HG02943 (cell line): ENCODE measurements at regions not wholly inside any gene's neighbourhood (a gene's known extent, or its start where the extent isn't known, plus 50 kb on each side); places are given as distances from the start of the nearest gene placed in this dataset.

Experiments used
- ATAC-seq: cut with Tn5 transposase; IDR thresholded peaks from one replicate; pipeline ENCODE4 v1.9.1; 2021; ENCODE audit warnings: mild to moderate bottlenecking, low read depth, moderate library complexity; ENCODE audit not compliant: unreplicated experiment

DNA sequence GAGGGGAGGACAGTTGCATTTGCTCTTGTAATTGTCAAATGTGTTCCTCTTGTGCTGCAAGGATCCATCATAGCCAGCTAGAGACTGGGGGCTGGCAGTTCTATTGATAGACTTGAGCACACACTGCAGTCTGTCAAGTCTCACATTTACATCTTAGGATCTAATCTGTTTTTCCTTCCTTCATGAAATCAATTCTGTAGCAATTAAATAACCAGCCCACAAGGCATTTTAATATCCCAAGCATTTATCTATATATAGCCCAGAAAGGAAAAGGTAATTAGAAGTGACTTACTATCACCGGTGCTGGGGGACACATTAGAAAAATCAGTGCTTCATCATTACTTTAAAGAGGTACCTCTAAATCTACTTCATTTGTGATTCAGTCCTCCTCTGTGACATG is 143.0 kb upstream of the STXBP5 start:
- ATAC-seq = no peak

DNA sequence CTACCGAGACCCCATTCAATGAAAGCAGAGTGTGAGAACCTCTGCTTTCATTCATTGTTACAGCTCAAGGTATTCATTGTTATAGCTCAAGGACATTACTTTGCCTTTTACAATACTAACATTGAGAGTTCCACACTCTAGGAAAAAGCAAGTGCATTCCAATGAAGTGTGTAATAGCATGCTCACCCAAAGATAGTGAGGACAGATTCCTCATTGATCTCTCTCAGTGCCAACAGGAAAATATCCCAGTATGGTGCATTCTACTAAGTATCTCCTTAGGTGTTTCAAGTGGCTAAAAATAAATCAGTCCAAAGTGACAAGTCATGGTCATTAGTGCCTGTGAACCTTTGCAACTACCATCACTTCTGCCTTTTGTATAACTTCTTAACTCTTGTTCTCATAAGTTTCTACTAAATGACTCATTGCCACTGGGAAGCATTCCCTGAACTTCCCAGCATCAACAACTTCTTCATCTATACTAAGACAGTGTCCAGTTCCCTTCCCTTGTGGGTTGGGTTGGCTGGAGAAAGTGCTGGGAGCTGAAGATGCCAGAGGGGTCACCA is 140.7 kb upstream of the STXBP5 start:
- ATAC-seq = no peak

DNA sequence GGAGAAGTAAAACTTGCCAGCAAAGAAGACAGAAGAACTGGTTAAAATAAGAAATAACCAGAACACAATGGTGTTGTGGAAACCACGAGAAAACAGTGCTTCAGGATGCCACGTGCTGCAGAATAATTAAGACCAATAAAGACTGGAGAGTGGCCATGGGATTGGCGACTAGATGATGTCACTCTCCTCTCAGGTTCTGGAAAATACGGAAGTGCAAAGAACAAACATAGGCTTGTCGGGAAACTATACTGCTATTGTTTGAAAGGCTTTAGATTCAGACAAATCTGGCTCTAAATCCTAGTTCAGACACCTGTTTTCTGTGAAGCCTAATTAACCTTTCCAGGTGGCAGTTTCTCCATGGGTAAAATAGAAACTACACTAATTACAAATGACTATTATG is 138.4 kb upstream of the STXBP5 start:
- ATAC-seq = no peak

DNA sequence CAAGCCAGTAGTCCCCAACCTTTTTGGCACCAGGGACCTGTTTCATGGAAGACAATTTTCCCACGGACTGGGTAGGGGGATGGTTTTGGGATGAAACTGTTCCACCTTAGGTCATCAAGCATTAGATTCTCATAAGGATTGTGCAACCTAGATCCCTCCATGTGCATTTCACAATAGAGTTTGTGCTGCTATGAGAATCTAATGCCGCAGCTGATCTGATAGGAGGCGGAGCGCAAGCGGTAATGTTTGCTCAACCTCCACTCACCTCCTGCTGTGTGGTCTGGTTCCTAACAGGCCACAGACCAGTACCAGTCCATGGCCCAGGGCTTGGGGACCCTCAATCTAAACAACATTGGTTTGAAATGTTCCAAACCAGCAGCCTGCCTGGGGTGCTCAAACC is 137.0 kb upstream of the STXBP5 start:
- ATAC-seq = no peak

DNA sequence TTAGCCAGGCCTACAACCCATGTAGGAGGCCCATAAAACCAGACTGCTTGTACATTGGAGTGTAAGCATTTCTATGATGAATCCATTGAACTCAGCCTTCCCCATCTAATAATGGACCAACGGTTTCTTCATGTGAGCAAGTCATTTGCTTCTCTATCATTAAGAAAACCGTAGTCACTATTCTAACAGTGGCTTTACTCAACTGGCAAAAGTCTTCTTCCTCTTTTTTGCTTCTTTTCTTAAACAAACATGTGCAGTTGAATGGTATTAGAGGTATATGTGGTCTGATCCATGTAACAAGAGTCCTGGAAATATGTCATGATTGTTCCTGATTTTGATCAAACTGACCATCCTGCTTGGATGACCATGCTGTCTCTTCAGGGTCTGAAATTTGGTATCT is 132.4 kb upstream of the STXBP5 start:
- ATAC-seq = no peak

DNA sequence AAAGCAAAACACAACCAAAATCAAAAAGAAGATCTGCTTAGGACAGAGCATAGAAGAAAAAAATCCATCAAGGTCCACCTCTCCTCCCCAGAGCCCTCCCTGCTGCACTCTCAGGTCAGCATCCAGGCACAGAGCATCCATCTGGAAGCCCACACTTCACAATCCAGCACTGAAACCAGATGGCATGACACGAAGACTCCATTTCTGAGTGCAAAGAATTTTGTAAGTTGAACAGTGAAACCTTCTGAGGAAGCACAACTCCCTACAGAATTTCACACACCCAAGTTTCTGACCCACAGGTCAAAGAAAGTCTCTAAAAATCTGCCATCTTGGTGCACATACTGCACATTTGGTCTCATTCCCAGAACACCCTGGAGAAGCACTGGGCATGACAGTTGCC is 128.8 kb upstream of the STXBP5 start:
- ATAC-seq = no peak

DNA sequence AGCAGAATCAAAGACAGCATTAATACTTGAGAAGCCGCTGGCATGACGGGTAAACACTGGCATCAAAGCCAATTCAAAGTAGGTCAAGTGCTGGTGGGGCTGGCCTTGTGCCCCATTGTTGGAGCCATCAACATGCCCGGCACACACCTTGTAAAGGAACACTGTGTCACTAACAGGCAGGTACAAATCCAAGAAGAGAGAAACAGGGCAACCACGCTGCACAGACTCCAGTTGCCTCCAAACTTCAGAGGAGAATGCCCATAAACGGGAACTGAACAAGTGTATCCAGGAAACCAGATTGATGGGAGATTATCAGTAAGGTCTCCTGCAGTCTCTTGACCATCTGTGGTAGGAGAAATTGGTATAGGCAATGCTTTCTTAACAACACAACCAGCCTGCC is 127.0 kb upstream of the STXBP5 start:
- ATAC-seq = no peak

DNA sequence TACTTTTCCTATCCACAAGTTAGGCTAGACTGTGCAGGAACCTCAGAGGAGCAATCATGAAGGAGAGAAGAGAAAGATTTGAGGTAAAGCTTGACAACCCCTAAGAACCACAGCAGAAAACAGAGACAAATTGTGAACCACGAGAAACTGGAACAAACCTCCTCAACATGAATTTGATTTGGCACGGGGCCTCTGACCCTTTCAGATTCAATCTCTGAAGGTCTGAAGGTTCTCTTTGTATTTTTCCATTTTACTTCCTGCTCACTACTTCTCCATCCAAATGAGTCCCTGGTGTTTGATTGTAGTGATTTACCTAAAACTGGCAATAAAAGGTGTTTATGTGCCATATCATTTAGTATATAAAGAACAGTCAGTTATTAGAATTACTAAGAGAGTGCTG is 126.1 kb upstream of the STXBP5 start:
- no peak for ATAC-seq

DNA sequence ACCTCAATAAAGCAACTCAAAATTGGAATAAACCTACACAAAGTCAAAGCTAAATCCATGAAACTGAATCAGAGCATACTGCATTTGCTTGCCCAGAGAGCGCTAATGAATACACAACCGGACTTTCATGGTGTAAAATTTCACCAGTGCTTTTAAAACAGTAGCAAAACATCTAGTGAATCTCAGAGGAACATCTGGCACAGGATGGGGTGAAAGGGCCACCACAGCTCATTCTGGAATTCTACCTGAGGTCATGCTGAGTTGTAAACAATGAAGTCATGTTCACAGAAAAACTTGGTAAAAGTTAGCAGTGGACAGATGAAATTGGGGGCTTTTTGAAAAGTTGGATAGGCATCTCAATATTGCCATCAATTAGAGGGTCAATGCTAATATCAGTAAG is 125.6 kb upstream of the STXBP5 start:
- no peak for ATAC-seq

DNA sequence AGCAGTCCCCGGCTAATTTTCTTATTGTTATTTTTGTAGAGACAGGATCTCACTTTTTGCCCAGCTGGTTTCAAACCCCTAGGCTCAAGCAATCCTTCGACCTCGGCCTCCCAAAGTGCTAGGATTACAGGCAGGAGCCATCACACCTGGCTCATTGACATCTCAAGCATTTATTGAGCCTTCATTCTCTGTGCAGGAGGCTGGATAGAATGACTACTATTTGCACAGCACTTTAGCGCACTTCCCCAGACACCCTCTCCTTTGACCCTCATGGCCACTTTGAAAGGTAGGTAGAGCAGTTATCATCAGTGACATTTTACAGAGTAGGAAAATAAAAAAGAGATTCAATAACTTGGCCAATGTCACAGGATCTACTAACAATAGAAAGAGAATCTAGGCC is 124.0 kb upstream of the STXBP5 start:
- no peak for ATAC-seq

DNA sequence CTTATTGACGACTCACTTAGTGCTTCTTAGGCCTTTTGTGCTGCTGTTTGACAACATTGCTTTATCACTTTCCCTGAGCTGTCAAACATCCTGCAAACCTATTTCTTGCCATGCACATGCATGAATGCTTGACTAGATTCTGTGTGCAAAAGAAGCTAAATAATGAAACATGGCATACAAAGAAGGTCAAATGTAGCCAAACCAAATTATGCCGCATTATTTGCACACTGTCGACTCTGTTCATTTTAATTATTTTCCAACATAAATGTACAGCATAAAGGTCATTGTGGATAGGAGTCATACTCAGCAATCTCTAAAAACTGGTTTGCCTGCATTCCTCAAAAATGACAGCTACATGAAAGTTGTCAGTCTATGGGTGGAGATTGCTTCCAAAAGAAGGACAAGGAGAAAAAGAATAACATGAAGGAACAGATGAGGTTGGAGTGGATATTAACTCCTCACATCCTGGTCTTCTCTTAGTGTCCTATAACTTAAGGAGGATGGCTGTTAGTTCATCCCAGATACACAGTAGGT is 123.1 kb upstream of the STXBP5 start:
- ATAC-seq = no peak

DNA sequence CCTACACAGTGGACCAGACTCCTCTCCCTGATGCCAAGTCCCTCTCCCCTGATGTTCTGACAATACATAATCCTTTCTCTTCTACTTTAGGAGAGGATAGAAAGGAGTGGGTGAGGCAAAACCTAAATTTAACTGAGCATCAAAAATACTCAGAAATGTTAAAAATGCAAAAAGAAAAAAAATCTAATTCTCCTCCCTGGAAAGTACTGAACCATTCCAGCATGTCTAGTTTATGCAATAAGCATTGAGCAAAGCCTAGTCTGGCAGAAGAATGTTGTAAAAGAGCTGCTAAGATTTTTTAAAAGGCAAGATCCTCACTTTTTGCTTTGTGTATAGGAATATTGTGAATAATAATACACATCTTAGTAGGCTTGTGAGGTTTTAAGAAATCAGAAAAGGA is 116.6 kb upstream of the STXBP5 start:
- ATAC-seq = no peak

DNA sequence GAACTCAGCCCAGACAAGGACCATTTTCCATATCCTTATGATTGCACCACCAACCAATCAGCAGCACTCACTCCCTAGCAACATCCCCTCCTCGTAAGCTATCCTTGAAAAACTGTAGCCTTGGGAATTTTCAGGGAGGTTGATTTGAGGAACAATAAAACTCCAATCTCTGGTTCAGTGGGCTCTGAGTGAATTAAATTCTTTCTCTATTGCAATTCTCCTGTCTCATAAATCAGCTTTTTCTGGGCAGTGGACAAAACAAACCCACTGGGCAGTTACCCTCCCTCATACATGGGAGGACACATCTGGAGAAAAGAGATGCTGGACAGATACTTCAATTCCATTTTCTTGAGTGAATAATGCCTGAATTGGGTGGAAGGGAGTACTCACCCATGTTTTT is 115.4 kb upstream of the STXBP5 start:
- ATAC-seq = no peak

DNA sequence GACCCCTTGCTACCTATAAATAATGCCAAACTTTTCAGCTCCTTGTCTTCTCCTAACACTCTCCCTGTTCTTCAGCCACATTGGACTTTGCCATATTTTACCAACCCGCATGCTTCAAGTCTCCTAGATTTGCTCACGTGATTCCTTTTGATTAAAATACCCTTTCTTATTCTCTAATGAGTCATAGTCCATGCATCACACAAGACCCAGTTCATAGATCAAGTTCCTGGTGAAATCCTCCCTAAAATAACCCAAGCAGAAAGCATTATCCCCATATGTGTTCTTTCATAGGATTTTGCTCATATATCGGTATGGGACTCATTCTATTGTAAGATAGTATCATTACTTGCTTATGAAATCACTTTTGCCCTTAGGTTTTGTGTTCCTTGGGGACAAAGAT is 108.9 kb upstream of the STXBP5 start:
- ATAC-seq = no peak

DNA sequence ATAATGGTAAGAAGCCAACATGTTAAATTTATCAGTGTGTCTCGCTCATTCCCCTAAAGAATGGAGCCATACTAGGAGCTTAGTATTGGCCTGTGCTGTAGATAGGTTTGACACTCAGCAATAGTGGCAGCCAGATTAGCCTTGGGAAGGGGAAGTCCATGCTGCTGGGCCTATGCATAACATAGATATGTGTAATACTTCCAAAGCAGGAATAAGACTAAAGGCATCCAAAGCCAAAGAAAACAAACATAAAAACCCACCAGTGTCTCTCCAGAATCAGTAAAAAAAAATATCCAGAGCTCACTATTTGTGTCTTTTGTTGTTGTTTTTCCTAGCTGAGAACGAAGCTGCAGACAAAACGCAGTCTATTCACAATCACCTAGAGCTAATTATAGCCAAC is 104.2 kb upstream of the STXBP5 start:
- ATAC-seq = no peak

DNA sequence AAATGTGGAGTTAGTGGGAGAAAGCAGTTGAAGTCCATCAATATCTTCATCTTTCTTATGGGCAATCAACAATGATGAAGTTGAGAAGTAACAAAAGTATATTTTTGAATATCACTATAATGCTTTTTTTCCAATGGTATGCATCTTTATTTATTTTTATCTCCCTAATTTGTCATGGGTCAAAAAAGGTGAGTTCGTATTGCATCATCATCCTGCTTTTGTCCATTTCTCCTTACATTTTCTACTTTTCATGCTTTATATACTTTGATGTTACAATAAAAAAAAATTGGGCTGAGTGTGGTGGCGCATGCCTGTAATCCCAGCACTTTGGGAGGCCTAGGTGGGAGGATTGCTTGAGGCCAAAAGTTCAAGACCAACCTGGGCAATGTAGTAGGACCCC is 101.2 kb upstream of the STXBP5 start:
- ATAC-seq = no peak

DNA sequence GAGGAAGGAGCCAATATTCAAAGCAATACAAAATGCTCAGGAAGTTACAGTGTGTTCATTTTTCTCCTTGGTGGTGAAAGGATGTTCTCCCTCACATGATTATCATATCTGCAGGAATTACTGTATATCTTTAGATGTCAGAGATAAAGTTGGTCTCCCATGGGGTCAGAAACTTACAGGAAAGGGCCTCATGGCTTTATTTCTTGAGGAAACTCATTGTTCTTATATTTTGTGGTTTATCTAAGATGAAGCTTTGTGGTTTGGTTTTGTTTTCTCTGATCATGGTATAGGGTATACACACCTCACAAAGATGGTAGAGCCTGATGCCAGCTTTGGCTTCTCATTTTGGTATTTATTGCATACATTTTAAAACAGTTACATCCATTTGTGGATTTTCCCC is 100.5 kb upstream of the STXBP5 start:
- ATAC-seq = no peak

DNA sequence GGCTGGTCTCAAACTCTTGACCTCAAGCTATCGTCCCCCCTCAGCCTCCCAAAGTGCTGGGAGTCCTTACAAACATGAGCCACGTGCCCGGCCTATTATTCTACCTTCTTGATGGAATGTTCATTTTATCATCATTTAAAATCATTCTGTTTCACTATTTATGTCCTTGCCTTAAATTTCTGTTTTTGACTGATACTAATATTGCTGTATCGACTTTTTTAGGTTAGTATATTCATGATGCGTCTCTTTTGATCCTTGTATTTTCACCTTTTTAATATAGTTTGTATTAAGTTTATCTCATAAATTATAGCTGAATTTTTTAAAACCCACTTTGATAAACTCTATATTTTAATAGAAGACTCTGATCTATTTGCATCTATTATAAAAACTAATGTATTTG is 98.4 kb upstream of the STXBP5 start:
- no peak for ATAC-seq

DNA sequence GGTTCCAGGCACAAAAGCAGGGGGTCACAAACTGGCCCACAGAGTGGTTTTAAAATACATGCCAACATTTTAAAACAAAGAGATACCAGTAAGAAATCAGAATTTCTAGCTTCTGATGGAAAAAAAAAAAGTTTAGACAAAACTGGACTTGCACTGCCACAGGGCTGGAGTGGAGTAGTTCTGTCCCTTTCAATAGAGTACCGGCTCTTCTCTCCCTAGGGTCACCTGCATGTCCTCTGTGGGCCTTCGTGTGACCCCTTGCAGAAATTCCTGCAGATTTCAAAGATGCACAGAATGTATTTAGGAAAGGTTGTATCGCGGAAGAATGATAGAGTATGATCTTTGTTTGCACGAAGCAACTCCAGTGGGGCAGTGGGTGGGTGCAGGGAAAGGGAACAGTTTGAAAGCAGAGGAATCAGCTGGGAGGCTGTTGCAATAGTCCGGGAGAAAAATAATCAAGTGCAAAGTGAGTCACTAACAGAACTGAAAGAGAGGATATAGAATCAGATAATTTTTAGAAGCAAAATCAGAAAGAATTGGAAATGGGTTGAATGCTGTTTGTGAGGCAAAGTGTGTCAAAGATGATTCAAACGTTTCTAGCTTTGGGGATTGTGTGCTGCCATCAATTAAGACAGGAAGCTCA is 97.3 kb upstream of the STXBP5 start:
- no peak for ATAC-seq

DNA sequence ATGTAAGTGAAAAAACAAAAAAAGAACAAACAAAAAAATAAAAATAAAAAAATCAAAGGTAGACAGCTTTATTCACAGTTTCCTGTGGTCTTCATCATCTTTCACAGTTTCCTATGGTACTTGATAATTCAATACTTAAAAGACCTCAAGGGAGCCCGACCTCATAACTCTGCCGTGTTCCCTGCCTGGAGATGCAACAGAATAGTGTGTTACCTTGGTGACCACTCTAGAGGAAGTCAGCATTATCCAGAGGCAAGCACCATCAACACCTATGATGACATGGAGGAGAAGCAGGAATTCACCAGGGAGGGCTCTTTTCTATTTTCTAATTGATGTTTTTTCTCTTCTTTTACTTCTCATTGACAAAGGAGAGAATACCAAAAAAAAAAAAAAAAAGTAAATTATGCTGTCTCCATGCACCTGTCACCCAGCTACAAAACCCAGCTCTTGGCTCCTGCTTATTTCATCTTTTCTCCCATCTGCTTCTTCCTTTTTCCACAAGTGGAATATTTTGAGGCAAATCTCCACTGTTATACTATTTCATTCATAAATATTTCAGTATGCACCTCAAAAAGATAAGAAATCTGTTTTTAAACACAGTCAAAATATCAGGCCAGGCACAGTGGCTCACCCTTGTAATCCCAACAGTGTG is 95.8 kb upstream of the STXBP5 start:
- no peak for ATAC-seq

DNA sequence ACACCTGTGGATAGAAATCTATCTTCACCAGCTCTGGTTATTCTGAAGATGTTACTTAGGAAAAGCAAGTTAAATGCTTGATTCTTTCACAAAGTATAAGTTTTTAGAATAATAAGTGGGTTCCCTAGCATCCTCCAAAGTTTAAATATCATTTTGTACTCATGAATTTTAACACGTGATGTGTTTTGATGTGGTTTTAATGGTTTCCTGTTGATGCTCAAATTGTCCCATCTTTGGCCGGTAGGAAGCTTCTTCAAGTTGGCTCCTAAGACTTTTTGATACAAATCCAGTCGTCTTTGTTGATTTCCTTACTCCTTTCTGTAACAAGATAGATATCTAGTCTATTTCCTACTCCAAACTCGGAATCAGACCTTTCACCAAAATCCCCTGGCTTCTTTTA is 94.5 kb upstream of the STXBP5 start:
- ATAC-seq = no peak

DNA sequence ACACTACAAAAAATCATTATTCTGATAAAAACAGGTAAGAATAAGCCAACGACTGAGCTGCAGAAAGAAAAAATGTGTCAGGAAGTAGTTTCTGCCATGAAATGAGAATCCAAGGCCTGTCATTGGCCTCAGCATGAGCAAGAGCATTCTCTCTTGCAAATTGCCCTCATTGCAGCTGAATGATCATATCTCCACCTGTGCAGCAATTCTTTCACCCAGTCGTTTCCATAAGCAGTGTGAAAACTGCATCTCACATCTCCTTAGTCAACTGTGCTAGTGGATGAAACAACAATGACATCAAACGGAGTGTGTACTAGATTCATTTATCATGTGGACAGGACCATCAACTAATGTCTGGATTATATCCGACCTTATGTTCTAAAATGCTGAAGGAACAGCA is 88.2 kb upstream of the STXBP5 start:
- ATAC-seq = no peak
